ENCODE measurements at regions not wholly inside any gene's neighbourhood (a gene's known extent, or its start where the extent isn't known, plus 50 kb on each side); places are given as distances from the start of the nearest gene placed in this dataset.

DNA sequence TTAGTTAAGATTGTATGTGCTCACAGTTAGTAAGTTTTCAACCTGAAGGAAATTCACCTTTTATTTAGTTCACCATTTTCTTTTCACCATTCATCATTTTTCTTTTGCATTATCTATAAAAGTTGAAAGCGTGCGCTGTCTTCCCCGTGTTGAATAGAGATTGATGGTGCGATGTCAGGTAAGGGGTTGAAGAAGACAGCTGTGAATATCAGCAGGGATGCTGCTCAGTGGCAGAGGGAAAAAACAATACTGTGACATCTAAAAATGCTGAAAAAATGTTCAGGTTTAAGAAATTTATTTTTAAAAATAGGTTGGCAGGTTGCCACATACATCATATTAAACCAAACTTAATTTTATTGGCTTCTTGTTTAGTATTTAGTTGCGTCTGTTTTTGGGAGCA is 815.0 kb downstream of the DTWD2 start:
- TF ChIP-seq POLR2A (IDR thresholded peaks at IDR 0.05; ENCODE audit: low read length), result no peak
- no peak for TF ChIP-seq GATA1 (IDR thresholded peaks at IDR 0.05; ENCODE audit: low read depth, low read length)
